BE2C (cell line): ENCODE measurements at regions not wholly inside any gene's neighbourhood (a gene's known extent, or its start where the extent isn't known, plus 50 kb on each side); places are given as distances from the start of the nearest gene placed in this dataset.

Source experiments
- DNase-seq: peaks from one replicate; pipeline ENCODE4 v3.0.0-alpha.2; 2020
- H3K27me3 ChIP-seq: fragments of 250-450 bp; sonication (Bioruptor Pico); 2 replicates; pipeline ENCODE4 v1.5.1; 2020; ENCODE audit warnings: mild to moderate bottlenecking
- H3K36me3 ChIP-seq: fragments of 250-450 bp; sonication (Bioruptor Pico); 2 replicates; pipeline ENCODE4 v1.5.1; 2020; ENCODE audit warnings: mild to moderate bottlenecking
- H3K4me1 ChIP-seq: fragments of 250-450 bp; sonication (Bioruptor Pico); 2 replicates; pipeline ENCODE4 v1.5.1; 2020
- H3K4me3 ChIP-seq: 2 replicates; pipeline ENCODE4 v1.5.1; 2011; ENCODE audit warnings: low read depth, low read length
- H3K9me3 ChIP-seq: fragments of 250-450 bp; sonication (Bioruptor Pico); 2 replicates; pipeline ENCODE4 v1.5.1; 2020
- CTCF ChIP-seq: IDR thresholded peaks from 2 replicates; pipeline ENCODE4 v1.5.1; 2012; ENCODE audit warnings: mild to moderate bottlenecking, low read depth, low read length

GRCh38 chr9:73451003-73451402, 299.3 kb downstream of the ANXA1 start:
- H3K36me3 ChIP-seq: no peaks in the 10 kb centered on the region
- H3K4me1 ChIP-seq: no peaks in the 10 kb centered on the region
- no peaks in the 10 kb centered on the region for H3K27me3 ChIP-seq
- DNase-seq: no peak
- no peaks in the 10 kb centered on the region for H3K9me3 ChIP-seq
- no peak for TF ChIP-seq CTCF
- H3K4me3 ChIP-seq: no peak overlapping the region

GRCh38 chr9:73459817-73460216, 308.2 kb downstream of the ANXA1 start:
- H3K4me3 ChIP-seq: no peak overlapping the region
- H3K4me1 ChIP-seq: no peaks in the 10 kb centered on the region
- H3K27me3 ChIP-seq: no peaks in the 10 kb centered on the region
- no peaks in the 10 kb centered on the region for H3K9me3 ChIP-seq
- no peaks in the 10 kb centered on the region for H3K36me3 ChIP-seq
- DNase-seq: no peak
- TF ChIP-seq CTCF: no peak

GRCh38 chr9:73468716-73469115, 317.1 kb downstream of the ANXA1 start:
- Histone ChIP-seq H3K27me3 (no peaks in the 10 kb centered on the region), H3K4me3 (no peak overlapping the region), H3K4me1 (no peaks in the 10 kb centered on the region), H3K9me3 (no peaks in the 10 kb centered on the region), H3K36me3 (no peaks in the 10 kb centered on the region)
- TF ChIP-seq CTCF: no peak
- no peak for DNase-seq

- no peak for TF ChIP-seq CTCF
- H3K4me3 ChIP-seq: no peak overlapping the region
Measured at GRCh38 chr9:73470766-73471165, 319.1 kb downstream of the ANXA1 start.

GRCh38 chr9:73474002-73474600, 322.4 kb downstream of the ANXA1 start:
- Histone ChIP-seq H3K27me3 (no peaks in the 10 kb centered on the region), H3K4me3 (no peak overlapping the region), H3K9me3 (no peaks in the 10 kb centered on the region), H3K36me3 (no peaks in the 10 kb centered on the region), H3K4me1 (no peaks in the 10 kb centered on the region)
- DNase-seq: no peak
- TF ChIP-seq CTCF: no peak

More at GRCh38 chr9:73470766-73471165, 319.1 kb downstream of the ANXA1 start:
- Histone ChIP-seq H3K36me3 (no peaks in the 10 kb centered on the region), H3K27me3 (no peaks in the 10 kb centered on the region), H3K9me3 (no peaks in the 10 kb centered on the region), H3K4me1 (no peaks in the 10 kb centered on the region)
- DNase-seq: no peak

GRCh38 chr9:73474625-73475024, 323.0 kb downstream of the ANXA1 start:
- DNase-seq: no peak
- H3K36me3 ChIP-seq: no peaks in the 10 kb centered on the region
- no peak for TF ChIP-seq CTCF
- H3K9me3 ChIP-seq: no peaks in the 10 kb centered on the region
- no peak overlapping the region for H3K4me3 ChIP-seq
- no peaks in the 10 kb centered on the region for H3K27me3 ChIP-seq
- H3K4me1 ChIP-seq: no peaks in the 10 kb centered on the region
